B cell (primary cell): ENCODE measurements at regions not wholly inside any gene's neighbourhood (a gene's known extent, or its start where the extent isn't known, plus 50 kb on each side); places are given as distances from the start of the nearest gene placed in this dataset.

ENCODE experiments used
- CTCF ChIP-seq: fragments of 200-600 bp; IDR thresholded peaks from one replicate; pipeline ENCODE4 v1.8.0; 2022; ENCODE audit warnings: antibody characterized with exemption, mild to moderate bottlenecking
- EZH2 ChIP-seq: IDR thresholded peaks from 2 replicates; pipeline ENCODE4 v1.6.1; 2012; ENCODE audit warnings: borderline replicate concordance, low read depth, mild to moderate bottlenecking, moderate library complexity, low read length; ENCODE audit not compliant: insufficient read depth, poor library complexity, severe bottlenecking

GRCh38 chr18:75607701-75608100 lies 180.2 kb upstream of the SMIM21 start:
- TF ChIP-seq CTCF = no peak
- no peak for TF ChIP-seq EZH2
